ENCODE measurements at regions not wholly inside any gene's neighbourhood (a gene's known extent, or its start where the extent isn't known, plus 50 kb on each side); places are given as distances from the start of the nearest gene placed in this dataset.

GRCh38 chr1:232872284-232872683 lies 67.1 kb downstream of the MAP10 start:
- Histone ChIP-seq H3K9me3 (no peaks in the 10 kb centered on the region), H3K36me3 (no peaks in the 10 kb centered on the region), H3K4me3 (no peak overlapping the region), H3K27me3 (no peaks in the 10 kb centered on the region), H3K27ac (no peak overlapping the region), H3K4me1 (no peaks in the 10 kb centered on the region)
- intact Hi-C loops (cut with DNase I) = no loop called here
- TF ChIP-seq CTCF (IDR thresholded peaks at IDR 0.05) = no peak
- no peak for DNase-seq (ENCODE audit: low spot score in 2 of 2)

- DNase-seq (ENCODE audit: low spot score in 2 of 2) = no peak
- no peak for TF ChIP-seq CTCF (IDR thresholded peaks at IDR 0.05)
- H3K27me3 ChIP-seq = no peaks in the 10 kb centered on the region
Observed at GRCh38 chr1:232872738-232873137, 67.5 kb downstream of the MAP10 start.

GRCh38 chr1:232873412-232873811 lies 68.2 kb downstream of the MAP10 start:
- no peaks in the 10 kb centered on the region for H3K4me1 ChIP-seq
- H3K4me3 ChIP-seq = no peak overlapping the region
- intact Hi-C loops (cut with DNase I) = no loop called here
- H3K36me3 ChIP-seq = no peaks in the 10 kb centered on the region
- no peak overlapping the region for H3K27ac ChIP-seq
- no peak for DNase-seq (ENCODE audit: low spot score in 2 of 2)
- no peaks in the 10 kb centered on the region for H3K9me3 ChIP-seq
- no peak for TF ChIP-seq CTCF (IDR thresholded peaks at IDR 0.05)
- H3K27me3 ChIP-seq = no peaks in the 10 kb centered on the region

More at GRCh38 chr1:232872738-232873137, 67.5 kb downstream of the MAP10 start:
- no peak overlapping the region for H3K27ac ChIP-seq
- no peaks in the 10 kb centered on the region for H3K4me1 ChIP-seq
- intact Hi-C loops (cut with DNase I) = no loop called here
- H3K36me3 ChIP-seq = no peaks in the 10 kb centered on the region
- H3K9me3 ChIP-seq = no peaks in the 10 kb centered on the region
- H3K4me3 ChIP-seq = no peak overlapping the region

GRCh38 chr1:232873931-232874330 lies 68.7 kb downstream of the MAP10 start:
- no peak for TF ChIP-seq CTCF (IDR thresholded peaks at IDR 0.05)

GRCh38 chr1:232875536-232875935 lies 70.3 kb downstream of the MAP10 start:
- H3K9me3 ChIP-seq = no peaks in the 10 kb centered on the region
- H3K4me1 ChIP-seq = no peaks in the 10 kb centered on the region
- intact Hi-C loops (cut with DNase I) = no loop called here
- no peaks in the 10 kb centered on the region for H3K36me3 ChIP-seq
- no peak overlapping the region for H3K4me3 ChIP-seq
- TF ChIP-seq CTCF (IDR thresholded peaks at IDR 0.05) = no peak
- no peak overlapping the region for H3K27ac ChIP-seq
- H3K27me3 ChIP-seq = no peaks in the 10 kb centered on the region
- no peak for DNase-seq (ENCODE audit: low spot score in 2 of 2)

More at GRCh38 chr1:232873931-232874330, 68.7 kb downstream of the MAP10 start:
- H3K9me3 ChIP-seq = no peaks in the 10 kb centered on the region
- no peak overlapping the region for H3K4me3 ChIP-seq
- H3K36me3 ChIP-seq = no peaks in the 10 kb centered on the region
- intact Hi-C loops (cut with DNase I) = no loop called here
- H3K4me1 ChIP-seq = no peaks in the 10 kb centered on the region
- DNase-seq (ENCODE audit: low spot score in 2 of 2) = no peak
- H3K27me3 ChIP-seq = no peaks in the 10 kb centered on the region
- H3K27ac ChIP-seq = no peak overlapping the region
